Vagina (tissue), 2 donors: ENCODE measurements at regions not wholly inside any gene's neighbourhood (a gene's known extent, or its start where the extent isn't known, plus 50 kb on each side); places are given as distances from the start of the nearest gene placed in this dataset.

Experiments used
- DNase-seq, 2 donors: peaks; one replicate each; pipeline ENCODE4 v3.0.0-alpha.2; 2017; ENCODE audit errors: extremely low spot score in 2 of 2
- H3K27ac ChIP-seq: fragments of 200-600 bp; sonication (generic); one replicate; pipeline ENCODE4 v1.5.1; 2019
- H3K27me3 ChIP-seq: fragments of 200-600 bp; sonication (generic); one replicate; pipeline ENCODE4 v1.5.1; 2019
- H3K36me3 ChIP-seq, 2 donors: fragments of 200-600 bp; sonication (generic); one replicate each; pipeline ENCODE4 v1.5.1; 2017 to 2019
- H3K4me1 ChIP-seq: fragments of 200-600 bp; sonication (generic); one replicate; pipeline ENCODE4 v1.5.1; 2019
- H3K4me3 ChIP-seq, 2 donors: fragments of 200-600 bp; sonication (generic); 1 replicate in 1 of 2; 2 replicates in 1 of 2; pipeline ENCODE4 v1.5.1; 2016 to 2019
- H3K9me3 ChIP-seq: fragments of 200-600 bp; sonication (generic); one replicate; pipeline ENCODE4 v1.5.1; 2019
- CTCF ChIP-seq, 3 experiments: fragments of 450-650 bp in 2 of 3; fragments of 200-600 bp in 1 of 3; sonication (generic) in 1 of 3; IDR thresholded peaks; one replicate each; pipeline ENCODE4 v1.5.1; 2017 to 2019; ENCODE audit warnings: antibody characterized with exemption in 3 of 3, mild to moderate bottlenecking in 2 of 3, moderate library complexity in 2 of 3
- POLR2A ChIP-seq, 2 donors: fragments of 450-650 bp; IDR thresholded peaks; one replicate each; pipeline ENCODE4 v1.6.1; 2017; ENCODE audit warnings: antibody characterized with exemption in 2 of 2, mild to moderate bottlenecking in 2 of 2, moderate library complexity in 2 of 2
- POLR2AphosphoS5 ChIP-seq, 2 donors: sonication (generic); formaldehyde crosslinking; IDR thresholded peaks; one replicate each; pipeline ENCODE4 v1.9.0; 2017; ENCODE audit warnings: antibody characterized with exemption in 2 of 2, mild to moderate bottlenecking in 2 of 2, low read depth in 1 of 2; ENCODE audit not compliant: insufficient read depth in 1 of 2
- intact Hi-C: fragments of 100-400 bp; cut with DNase I; formaldehyde crosslinking; loops from one replicate; pipeline ENCODE4 v1.15.1; 2023

GRCh38 chr12:124495194-124495983 is 72.0 kb downstream of the NCOR2 start:
- Histone ChIP-seq H3K9me3 (no peaks in the 10 kb centered on the region), H3K27ac (no peak overlapping the region), H3K4me1 (peaks cover 64% of the 10 kb centered on the region), H3K4me3 (no peak overlapping the region), H3K36me3 (peaks cover 0 to 17% of the 10 kb centered on the region in 2 donors), H3K27me3 (no peaks in the 10 kb centered on the region)
- intact Hi-C loops: no loop called here
- no peak for DNase-seq
- TF ChIP-seq POLR2AphosphoS5 (IDR thresholded peaks at IDR 0.05; ENCODE audit: insufficient read depth in 1 of 2, low read depth in 1 of 2) (no peak), CTCF (IDR thresholded peaks at IDR 0.05) (no peak), POLR2A (IDR thresholded peaks at IDR 0.05) (no peak)

DNA sequence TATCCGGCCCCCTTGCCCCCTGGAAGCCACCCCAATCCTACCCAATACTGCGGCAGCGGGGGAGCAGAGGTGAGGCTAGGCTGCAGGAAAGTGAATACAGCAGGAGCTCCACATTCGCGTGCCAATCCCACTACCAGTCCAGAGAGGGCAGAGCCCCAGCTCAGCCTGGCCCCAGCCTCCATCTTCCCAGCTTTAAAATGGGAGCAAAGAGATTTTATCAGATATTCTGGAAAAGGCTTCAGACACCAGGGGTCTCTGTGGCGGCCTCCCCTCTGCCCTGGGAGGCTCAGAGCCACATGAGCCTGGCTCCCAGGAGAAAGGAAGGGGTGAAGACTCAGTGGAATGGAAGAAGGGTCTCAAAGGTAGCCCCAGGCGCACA is 72.7 kb downstream of the NCOR2 start:
- Histone ChIP-seq H3K36me3 (peaks cover 0 to 17% of the 10 kb centered on the region in 2 donors), H3K27me3 (no peaks in the 10 kb centered on the region), H3K27ac (no peak overlapping the region), H3K4me1 (peaks cover 58% of the 10 kb centered on the region), H3K9me3 (no peaks in the 10 kb centered on the region), H3K4me3 (no peak overlapping the region)
- DNase-seq: no peak
- intact Hi-C loops: no loop called here
- TF ChIP-seq POLR2A (IDR thresholded peaks at IDR 0.05): no peak
- TF ChIP-seq CTCF (IDR thresholded peaks at IDR 0.05): no peak
- TF ChIP-seq POLR2AphosphoS5 (IDR thresholded peaks at IDR 0.05; ENCODE audit: insufficient read depth in 1 of 2, low read depth in 1 of 2): no peak

DNA sequence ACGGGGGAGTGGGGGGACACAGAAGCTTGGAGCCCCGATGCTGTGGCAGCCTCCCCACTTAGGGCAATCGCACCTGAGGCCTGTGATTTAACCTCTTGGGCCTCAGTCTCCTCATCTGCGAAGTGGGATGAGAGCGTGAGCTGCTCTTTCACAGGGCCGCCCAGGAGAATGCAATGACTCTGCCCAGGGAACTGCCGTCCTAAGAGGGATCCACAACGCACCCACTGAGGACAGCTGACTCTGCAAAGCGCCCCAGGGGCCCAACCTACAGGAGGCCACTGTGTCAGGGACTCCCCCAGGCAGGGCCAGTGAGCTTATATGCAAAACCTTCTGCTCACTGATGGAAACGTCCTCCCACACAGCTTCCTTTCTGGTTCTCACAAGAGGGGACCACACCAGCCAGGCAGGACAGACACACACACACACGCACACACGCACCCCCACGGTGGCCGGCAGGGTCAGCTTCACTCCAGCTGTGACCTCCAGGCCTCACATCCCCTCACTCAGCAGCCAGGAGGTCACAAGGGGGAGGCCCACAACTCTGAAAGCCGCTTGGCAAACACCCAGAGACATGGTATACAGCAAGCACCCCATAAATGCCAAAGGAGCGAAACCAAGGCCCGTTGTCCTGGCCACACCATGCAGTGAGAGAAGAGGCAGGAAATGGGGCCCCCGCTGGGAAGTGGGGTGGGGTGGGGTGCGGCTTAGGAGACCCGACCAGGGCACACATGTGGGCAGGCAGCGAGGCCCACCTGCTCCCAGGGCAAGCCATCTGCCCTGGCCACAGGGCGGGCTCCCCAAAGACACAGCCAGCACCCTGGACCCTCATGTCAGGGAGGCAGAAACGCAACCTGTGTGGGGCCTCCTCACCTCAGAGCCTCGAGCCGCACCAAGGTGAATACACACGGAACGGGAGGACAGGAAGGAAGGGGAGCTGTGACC is 73.3 kb downstream of the NCOR2 start:
- H3K9me3 ChIP-seq: no peaks in the 10 kb centered on the region
- peaks cover 51% of the 10 kb centered on the region for H3K4me1 ChIP-seq
- no peak for DNase-seq
- no peaks in the 10 kb centered on the region for H3K27me3 ChIP-seq
- TF ChIP-seq POLR2AphosphoS5 (IDR thresholded peaks at IDR 0.05; ENCODE audit: insufficient read depth in 1 of 2, low read depth in 1 of 2) (no peak), POLR2A (IDR thresholded peaks at IDR 0.05) (no peak), CTCF (IDR thresholded peaks at IDR 0.05) (no peak)
- intact Hi-C loops: no loop called here
- peaks cover 0 to 17% of the 10 kb centered on the region in 2 donors for H3K36me3 ChIP-seq
- H3K27ac ChIP-seq: no peak overlapping the region
- no peak overlapping the region for H3K4me3 ChIP-seq

DNA sequence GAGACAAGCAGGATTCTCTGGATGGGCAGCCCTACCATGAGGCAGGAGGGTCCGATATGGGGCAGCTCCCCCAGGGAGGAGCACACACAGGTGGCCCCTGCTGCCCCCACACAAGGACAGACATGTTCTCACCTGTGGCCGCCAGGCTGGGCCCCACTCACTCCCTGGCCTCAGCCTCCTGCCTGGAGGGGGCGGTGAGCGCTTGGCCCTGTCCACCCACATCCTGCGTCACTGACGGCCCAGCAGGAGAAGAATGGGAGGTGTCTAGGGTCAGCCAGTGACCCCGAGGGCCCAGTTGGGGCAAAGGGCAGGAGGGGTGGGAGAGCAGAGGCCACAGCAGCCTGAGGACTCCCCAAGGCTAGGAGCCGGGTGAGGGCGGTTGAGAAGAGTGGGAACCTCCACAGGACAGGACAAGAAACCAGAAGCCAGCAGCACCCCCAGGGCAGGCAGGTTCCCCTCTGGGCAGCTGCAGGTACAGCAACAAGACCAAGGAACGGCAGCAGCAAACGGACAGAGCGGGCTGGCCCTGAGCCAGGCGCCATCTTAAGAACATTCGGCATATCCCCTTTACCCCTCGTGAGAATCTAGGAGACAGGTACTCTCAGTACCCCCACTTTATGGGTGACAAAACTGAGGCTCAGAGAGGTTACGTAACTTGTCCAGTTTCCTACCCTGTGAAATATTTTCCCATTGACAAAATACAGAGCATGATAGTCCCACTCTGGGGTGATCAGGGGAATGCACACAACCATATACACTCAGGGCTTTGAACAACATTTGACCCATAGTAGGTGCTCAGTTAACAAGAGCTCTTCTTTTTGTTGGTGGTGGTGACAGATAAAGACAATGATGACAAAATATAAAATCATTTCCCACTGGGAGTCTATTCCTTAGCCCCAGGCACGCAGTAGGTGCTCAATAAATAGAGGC is 74.3 kb downstream of the NCOR2 start:
- TF ChIP-seq POLR2A (IDR thresholded peaks at IDR 0.05): no peak
- no peak for TF ChIP-seq POLR2AphosphoS5 (IDR thresholded peaks at IDR 0.05; ENCODE audit: insufficient read depth in 1 of 2, low read depth in 1 of 2)
- TF ChIP-seq CTCF (IDR thresholded peaks at IDR 0.05): no peak
- Histone ChIP-seq H3K9me3 (no peaks in the 10 kb centered on the region), H3K4me3 (no peak overlapping the region), H3K27me3 (no peaks in the 10 kb centered on the region), H3K36me3 (peaks cover 0 to 17% of the 10 kb centered on the region in 2 donors), H3K4me1 (peaks cover 42% of the 10 kb centered on the region), H3K27ac (no peak overlapping the region)
- no peak for DNase-seq
- intact Hi-C loops: no loop called here
